ENCODE measurements at regions not wholly inside any gene's neighbourhood (a gene's known extent, or its start where the extent isn't known, plus 50 kb on each side); places are given as distances from the start of the nearest gene placed in this dataset.

- TF ChIP-seq CTCF (IDR thresholded peaks at IDR 0.05) = no peak
- TF ChIP-seq POLR2A (IDR thresholded peaks at IDR 0.05) = no peak
Observed at GRCh38 chr12:123097561-123098084, 53.3 kb downstream of the PITPNM2 start.

All from upper lobe of left lung (tissue), 4 donors.